Calu3 (cell line): ENCODE measurements at regions not wholly inside any gene's neighbourhood (a gene's known extent, or its start where the extent isn't known, plus 50 kb on each side); places are given as distances from the start of the nearest gene placed in this dataset.
"Not testable (repeated sequence)": the region's sequence is repeated elsewhere in the genome, so short reads cannot be mapped to it uniquely, and the experiment has no call there.

Source experiments
- BruUV-seq: library from RNA; stranded (reverse); fragments of 400-500 nt; replicated peaks from 2 replicates; lab custom pipeline; 2021; lab: Mats Ljungman, UMichigan
- CTCF ChIA-PET: fragments of 300-600 bp; sonication (Branson Sonifier 250); formaldehyde crosslinking; loops from one replicate; lab custom pipeline; 2022; ENCODE audit warnings: antibody characterized with exemption; lab: Charles Lee
- DNase-seq: peaks from one replicate; pipeline ENCODE4 v3.0.0; 2022
- H3K27ac Mint-ChIP-seq: one replicate; pipeline ENCODE4 v1.8.0; 2022; ENCODE audit warnings: mixed read lengths; ENCODE audit not compliant: unreplicated experiment
- H3K27me3 Mint-ChIP-seq: one replicate; pipeline ENCODE4 v1.8.0; 2022; ENCODE audit warnings: mixed read lengths; ENCODE audit not compliant: unreplicated experiment
- H3K36me3 Mint-ChIP-seq: one replicate; pipeline ENCODE4 v1.8.0; 2022; ENCODE audit warnings: mild to moderate bottlenecking, moderate library complexity, mixed read lengths; ENCODE audit not compliant: insufficient read depth, unreplicated experiment
- H3K4me1 Mint-ChIP-seq: one replicate; pipeline ENCODE4 v1.8.0; 2022; ENCODE audit warnings: mild to moderate bottlenecking, low read depth, mixed read lengths; ENCODE audit not compliant: unreplicated experiment
- H3K4me3 Mint-ChIP-seq: one replicate; pipeline ENCODE4 v1.8.0; 2022; ENCODE audit warnings: mild to moderate bottlenecking, low read depth, moderate library complexity, mixed read lengths; ENCODE audit not compliant: unreplicated experiment
- H3K9me3 Mint-ChIP-seq: one replicate; pipeline ENCODE4 v1.8.0; 2022; ENCODE audit warnings: low read depth, mixed read lengths; ENCODE audit not compliant: unreplicated experiment
- CTCF ChIP-seq: fragments of 200-600 bp; IDR thresholded peaks from one replicate; pipeline ENCODE4 v1.8.0; 2022; ENCODE audit warnings: antibody characterized with exemption; ENCODE audit not compliant: unreplicated experiment
- intact Hi-C: fragments of 100-400 bp; cut with micrococcal nuclease; formaldehyde crosslinking; loops from one replicate; pipeline ENCODE4 v1.10.0; 2022; ENCODE audit not compliant: unreplicated experiment

- no TSS peak for BruUV-seq
- peaks cover 76% of the 10 kb centered on the region for H3K27me3 Mint-ChIP-seq
- no peaks in the 10 kb centered on the region for H3K9me3 Mint-ChIP-seq
- intact Hi-C loops, result no loop called here
- peaks cover 28% of the 10 kb centered on the region for H3K4me1 Mint-ChIP-seq
- no peak for TF ChIP-seq CTCF
- peak overlapping the region; percentile 70 for H3K4me3 Mint-ChIP-seq
- CTCF ChIA-PET, result no interaction called here
- H3K27ac Mint-ChIP-seq, result no peak overlapping the region
- H3K36me3 Mint-ChIP-seq, result no peaks in the 10 kb centered on the region
- no peak for DNase-seq
These were observed 144.0 kb upstream of the GRK3 start for GRCh38 chr22:25420471-25420924.

- Mint-ChIP-seq H3K4me3 (peak overlapping the region; percentile 70), H3K9me3 (no peaks in the 10 kb centered on the region), H3K27ac (no peak overlapping the region), H3K4me1 (peaks cover 28% of the 10 kb centered on the region), H3K27me3 (peaks cover 69% of the 10 kb centered on the region), H3K36me3 (no peaks in the 10 kb centered on the region)
- TF ChIP-seq CTCF, result no peak
- CTCF ChIA-PET, result no interaction called here
- DNase-seq, result no peak
- BruUV-seq, result no TSS peak
- intact Hi-C loops, result no loop called here
These were observed 143.3 kb upstream of the GRK3 start for GRCh38 chr22:25420925-25421904.

- BruUV-seq, H3K36me3 Mint-ChIP-seq, H3K4me3 Mint-ChIP-seq, H3K27ac Mint-ChIP-seq, intact Hi-C loops, DNase-seq, H3K9me3 Mint-ChIP-seq: not testable (repeated sequence)
- peaks cover 12% of the 10 kb centered on the region for H3K4me1 Mint-ChIP-seq
- CTCF ChIA-PET, result interaction anchor here (0.6 to 1.2 kb wide), 3 partner anchors 14 to 37 kb away, joined by 3 to 4 read pairs (median 3); no protein-coding TSS in a partner anchor
- H3K27me3 Mint-ChIP-seq, result peaks cover 31% of the 10 kb centered on the region
These were observed 137.8 kb upstream of the GRK3 start for GRCh38 chr22:25426530-25427308.

- BruUV-seq, DNase-seq, H3K4me1 Mint-ChIP-seq, H3K27ac Mint-ChIP-seq, intact Hi-C loops, H3K36me3 Mint-ChIP-seq, CTCF ChIA-PET, H3K4me3 Mint-ChIP-seq, H3K9me3 Mint-ChIP-seq: not testable (repeated sequence)
- peaks cover 60% of the 10 kb centered on the region for H3K27me3 Mint-ChIP-seq
These were observed 132.7 kb upstream of the GRK3 start for GRCh38 chr22:25431637-25432342.

- H3K4me1 Mint-ChIP-seq, H3K27ac Mint-ChIP-seq, H3K4me3 Mint-ChIP-seq, DNase-seq, H3K36me3 Mint-ChIP-seq, H3K9me3 Mint-ChIP-seq, BruUV-seq, CTCF ChIA-PET, intact Hi-C loops: not testable (repeated sequence)
- H3K27me3 Mint-ChIP-seq, result peaks cover 65% of the 10 kb centered on the region
These were observed 131.0 kb upstream of the GRK3 start for GRCh38 chr22:25433381-25433970.
